Thymus (tissue), 11 donors: ENCODE measurements at regions not wholly inside any gene's neighbourhood (a gene's known extent, or its start where the extent isn't known, plus 50 kb on each side); places are given as distances from the start of the nearest gene placed in this dataset.

ENCODE experiments used
- DNase-seq, 9 donors: peaks; one replicate each; pipeline ENCODE4 v3.0.0-alpha.2; 2013; ENCODE audit warnings: low spot score in 9 of 9, low read depth in 6 of 9, missing footprints in 1 of 9
- H3K27ac ChIP-seq, 2 donors: one replicate each; pipeline ENCODE4 v1.5.1; 2013; ENCODE audit warnings: control low read depth in 1 of 2, low read depth in 1 of 2, low read length in 1 of 2, mild to moderate bottlenecking in 1 of 2, moderate library complexity in 1 of 2
- H3K27me3 ChIP-seq, 2 donors: one replicate each; pipeline ENCODE4 v1.5.1; 2013; ENCODE audit warnings: low read length in 1 of 2; ENCODE audit not compliant: control insufficient read depth in 2 of 2, insufficient read depth in 1 of 2
- H3K36me3 ChIP-seq, 2 donors: one replicate each; pipeline ENCODE4 v1.5.1; 2013; ENCODE audit warnings: low read length in 1 of 2, mild to moderate bottlenecking in 1 of 2, moderate library complexity in 1 of 2; ENCODE audit not compliant: control insufficient read depth in 2 of 2, insufficient read depth in 2 of 2
- H3K4me1 ChIP-seq, 2 donors: one replicate each; pipeline ENCODE4 v1.5.1; 2013; ENCODE audit warnings: low read length in 2 of 2; ENCODE audit not compliant: control insufficient read depth in 2 of 2, insufficient read depth in 2 of 2
- H3K4me3 ChIP-seq, 2 donors: one replicate each; pipeline ENCODE4 v1.5.1; 2013; ENCODE audit warnings: low read length in 2 of 2, control low read depth in 1 of 2, mild to moderate bottlenecking in 1 of 2
- H3K9me3 ChIP-seq, 2 donors: one replicate each; pipeline ENCODE4 v1.5.1; 2013; ENCODE audit warnings: low read length in 1 of 2, mild to moderate bottlenecking in 1 of 2; ENCODE audit not compliant: control insufficient read depth in 2 of 2, insufficient read depth in 1 of 2
- WGBS: extraction: QIAGEN DNeasy Blood & Tissue Kit; methylation state at CpG from one replicate; pipeline ENCODE4 v1.1.7; 2013; 5-methylcytosine and 5-hydroxymethylcytosine counted together
- donor health status: healthy.

DNA sequence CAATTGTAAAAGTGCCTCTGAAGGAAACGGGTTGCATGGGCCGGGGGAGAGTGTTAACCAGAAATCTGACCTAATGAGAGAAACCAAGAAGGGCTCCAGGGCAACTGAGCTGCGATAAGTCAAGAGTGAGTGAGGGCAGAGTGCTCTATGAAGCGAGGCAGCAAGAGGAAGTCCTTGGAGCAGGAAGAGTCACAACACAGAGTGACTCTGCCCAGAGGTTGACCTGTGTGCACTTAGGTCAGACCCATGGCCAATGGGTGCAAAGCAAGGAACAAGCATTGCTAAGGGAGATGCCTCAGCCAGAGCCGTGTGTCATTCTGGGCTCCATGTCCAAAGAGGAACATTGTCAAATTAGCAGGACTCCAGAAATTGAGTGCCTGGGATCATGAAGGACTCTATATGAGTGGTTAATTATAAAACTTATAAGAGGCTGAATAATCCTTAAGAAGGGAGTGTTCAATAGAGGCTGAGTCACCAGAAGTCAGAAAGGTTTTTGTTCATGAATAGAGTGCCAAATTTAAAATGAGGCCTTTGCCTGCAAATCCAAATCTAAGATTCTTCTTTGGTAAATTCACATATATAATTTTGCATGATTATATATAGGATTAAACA is 438.5 kb downstream of the MED10 start:
- WGBS = 85% methylated on average over 5 of the region's 5 CpGs
- H3K4me3 ChIP-seq = no peak overlapping the region
- no peak for DNase-seq
- no peak overlapping the region for H3K27ac ChIP-seq
- H3K4me1 ChIP-seq = no peaks in the 10 kb centered on the region
- no peaks in the 10 kb centered on the region for H3K36me3 ChIP-seq
- no peaks in the 10 kb centered on the region for H3K27me3 ChIP-seq
- H3K9me3 ChIP-seq = no peaks in the 10 kb centered on the region

DNA sequence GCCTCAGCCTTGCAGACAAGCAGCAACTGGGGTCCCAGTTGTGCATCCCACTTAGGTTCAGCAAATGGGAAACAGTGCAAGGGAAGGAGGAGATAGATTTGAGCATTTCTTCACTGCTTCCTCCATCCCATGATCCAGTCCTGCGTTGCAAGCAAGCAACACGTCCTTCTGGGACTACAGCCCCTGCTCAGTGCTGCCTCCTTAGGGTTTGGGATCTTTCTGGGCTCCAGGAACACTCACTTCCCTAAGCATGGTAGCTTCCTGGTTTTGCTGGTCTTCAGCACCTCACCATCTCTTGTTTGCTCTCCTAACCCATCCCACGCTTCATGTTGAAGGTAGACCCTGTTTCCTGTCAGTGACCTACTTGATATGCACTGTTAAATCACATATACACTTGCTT is 444.7 kb downstream of the MED10 start:
- no peaks in the 10 kb centered on the region for H3K36me3 ChIP-seq
- H3K9me3 ChIP-seq = no peaks in the 10 kb centered on the region
- H3K4me1 ChIP-seq = no peaks in the 10 kb centered on the region
- H3K4me3 ChIP-seq = no peak overlapping the region
- H3K27me3 ChIP-seq = no peaks in the 10 kb centered on the region
- 72% methylated on average over 3 of the region's 3 CpGs for WGBS
- DNase-seq = no peak
- H3K27ac ChIP-seq = no peak overlapping the region

DNA sequence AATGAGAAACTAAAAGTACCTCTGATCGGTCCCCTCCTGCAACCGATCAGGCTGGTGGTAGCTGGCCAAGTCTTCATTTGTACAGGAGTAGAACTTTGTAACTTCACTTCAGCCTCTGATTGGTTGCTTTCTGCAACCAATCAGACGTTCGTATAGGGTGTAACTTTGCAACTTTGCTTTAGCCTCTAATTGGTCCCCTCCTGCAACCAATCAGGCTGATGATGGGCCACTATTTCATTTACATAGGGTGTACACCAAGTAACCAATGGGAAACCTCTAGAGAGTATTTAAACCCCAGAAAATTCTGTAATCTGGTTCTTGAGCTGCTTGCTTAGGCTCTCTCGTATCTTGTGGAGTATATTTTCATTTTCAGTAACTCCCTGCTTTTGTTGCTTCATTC is 445.5 kb downstream of the MED10 start:
- no peak overlapping the region for H3K27ac ChIP-seq
- H3K9me3 ChIP-seq = no peaks in the 10 kb centered on the region
- DNase-seq = no peak
- no peak overlapping the region for H3K4me3 ChIP-seq
- H3K27me3 ChIP-seq = no peaks in the 10 kb centered on the region
- 91% methylated on average over 5 of the region's 5 CpGs for WGBS
- no peaks in the 10 kb centered on the region for H3K36me3 ChIP-seq
- no peaks in the 10 kb centered on the region for H3K4me1 ChIP-seq

DNA sequence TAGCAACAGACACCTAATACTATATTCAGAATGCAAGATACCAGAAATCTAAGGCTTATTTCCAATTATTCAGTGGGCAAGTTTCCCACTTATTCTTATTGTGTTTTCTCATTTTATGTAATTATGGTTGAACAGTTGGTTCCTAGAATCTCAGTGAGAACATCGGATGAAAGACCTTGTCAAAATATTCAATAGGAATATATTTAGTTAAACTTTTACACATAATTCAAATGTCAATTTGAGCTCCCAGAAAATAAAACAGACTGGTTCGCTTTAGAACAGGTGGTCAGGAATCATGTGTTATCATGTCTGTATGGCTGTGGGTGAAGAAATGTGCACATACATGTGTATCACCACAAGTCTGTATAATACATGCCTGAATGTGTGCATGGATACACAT is 447.8 kb downstream of the MED10 start:
- H3K27ac ChIP-seq = no peak overlapping the region
- 95% methylated on average over 2 of the region's 2 CpGs for WGBS

DNA sequence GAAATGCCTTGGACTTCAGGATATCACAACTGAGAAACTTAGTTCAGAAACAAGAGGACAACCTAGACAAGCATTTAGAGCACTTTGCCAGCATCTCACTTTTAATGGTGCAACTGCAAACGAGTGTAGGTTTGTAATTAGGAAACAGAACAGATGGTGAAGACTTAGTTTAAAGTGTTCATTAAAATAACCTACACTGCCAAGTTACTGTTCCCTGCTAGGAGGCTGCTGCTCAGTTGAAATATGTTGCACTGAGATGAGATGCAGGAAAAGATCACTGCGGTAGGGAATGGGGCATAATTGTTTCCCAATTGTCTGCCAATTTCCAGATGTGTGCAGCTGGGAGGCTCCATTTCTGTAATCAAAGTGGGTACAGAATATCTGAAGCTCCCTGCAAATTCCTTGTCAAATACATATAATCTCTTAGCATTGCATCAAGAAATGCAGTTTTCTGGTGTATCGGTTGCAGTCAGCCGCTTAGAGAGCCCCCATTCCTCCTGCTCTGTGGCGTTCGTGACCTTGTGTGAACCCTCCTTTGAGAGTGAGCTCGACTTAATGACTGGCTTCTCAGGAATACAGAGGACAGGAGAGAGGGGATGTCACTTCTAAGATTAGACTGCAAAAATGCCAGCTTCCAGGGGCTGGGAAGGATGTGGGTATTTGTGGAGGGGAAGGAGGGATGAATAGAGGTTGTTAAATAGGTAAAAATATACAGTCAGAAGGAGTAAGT is 448.9 kb downstream of the MED10 start:
- Histone ChIP-seq H3K36me3 (no peaks in the 10 kb centered on the region), H3K4me3 (no peak overlapping the region), H3K27me3 (no peaks in the 10 kb centered on the region), H3K9me3 (no peaks in the 10 kb centered on the region), H3K4me1 (no peaks in the 10 kb centered on the region), H3K27ac (no peak overlapping the region)
- 77% methylated on average over 7 of the region's 7 CpGs for WGBS
- no peak for DNase-seq

More for the DNA sequence above, 447.8 kb downstream of the MED10 start:
- DNase-seq = no peak
- Histone ChIP-seq H3K27me3 (no peaks in the 10 kb centered on the region), H3K36me3 (no peaks in the 10 kb centered on the region), H3K4me1 (no peaks in the 10 kb centered on the region), H3K4me3 (no peak overlapping the region), H3K9me3 (no peaks in the 10 kb centered on the region)

DNA sequence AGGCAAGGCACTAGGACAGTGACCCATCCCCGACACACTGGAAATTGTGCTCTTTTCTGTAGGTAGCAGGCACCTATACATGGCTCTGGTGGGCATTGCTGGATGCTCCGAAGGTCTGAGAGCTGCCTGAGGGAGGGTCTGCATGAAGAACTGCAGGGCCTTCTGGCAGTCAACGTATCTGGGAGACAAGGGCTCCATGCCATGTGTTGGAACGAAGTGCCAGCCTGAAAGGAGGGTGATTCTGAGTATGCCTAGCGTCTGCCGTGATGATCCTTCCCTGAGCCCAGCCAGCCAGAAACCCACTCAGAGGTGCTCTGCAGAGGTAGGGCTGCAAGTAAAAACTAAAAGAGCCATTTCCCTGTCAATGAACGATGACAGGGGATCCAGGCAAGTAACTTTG is 453.2 kb downstream of the MED10 start:
- whole genome bisulfite sequencing = 91% methylated on average over 7 of the region's 7 CpGs
- DNase-seq = no peak
- no peaks in the 10 kb centered on the region for H3K9me3 ChIP-seq
- H3K27ac ChIP-seq = no peak overlapping the region
- no peaks in the 10 kb centered on the region for H3K36me3 ChIP-seq
- no peaks in the 10 kb centered on the region for H3K27me3 ChIP-seq
- H3K4me3 ChIP-seq = no peak overlapping the region
- no peaks in the 10 kb centered on the region for H3K4me1 ChIP-seq

DNA sequence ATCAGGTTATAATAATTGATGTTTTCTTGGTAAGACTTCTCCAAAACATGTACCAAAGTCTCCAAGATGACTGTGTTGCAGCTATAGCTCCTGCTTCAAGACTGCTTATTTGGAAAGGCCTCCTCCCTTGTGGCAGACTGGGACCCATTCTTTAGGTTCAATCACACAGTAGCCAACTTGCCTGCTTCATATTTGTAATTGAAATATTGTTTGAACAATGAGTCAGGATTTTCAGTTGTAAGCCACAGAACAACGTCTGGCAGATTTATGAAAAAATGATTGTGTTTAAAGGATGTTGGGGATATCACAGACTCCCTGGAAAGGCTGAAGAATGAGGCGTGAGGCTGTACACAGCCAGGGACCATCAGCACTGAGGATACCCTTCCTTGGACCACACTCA is 458.9 kb downstream of the MED10 start:
- H3K4me3 ChIP-seq = no peak overlapping the region
- H3K9me3 ChIP-seq = no peaks in the 10 kb centered on the region
- H3K4me1 ChIP-seq = no peaks in the 10 kb centered on the region
- WGBS = 70% methylated on average over 2 of the region's 2 CpGs
- no peak overlapping the region for H3K27ac ChIP-seq
- no peaks in the 10 kb centered on the region for H3K36me3 ChIP-seq
- H3K27me3 ChIP-seq = no peaks in the 10 kb centered on the region
- DNase-seq = no peak

DNA sequence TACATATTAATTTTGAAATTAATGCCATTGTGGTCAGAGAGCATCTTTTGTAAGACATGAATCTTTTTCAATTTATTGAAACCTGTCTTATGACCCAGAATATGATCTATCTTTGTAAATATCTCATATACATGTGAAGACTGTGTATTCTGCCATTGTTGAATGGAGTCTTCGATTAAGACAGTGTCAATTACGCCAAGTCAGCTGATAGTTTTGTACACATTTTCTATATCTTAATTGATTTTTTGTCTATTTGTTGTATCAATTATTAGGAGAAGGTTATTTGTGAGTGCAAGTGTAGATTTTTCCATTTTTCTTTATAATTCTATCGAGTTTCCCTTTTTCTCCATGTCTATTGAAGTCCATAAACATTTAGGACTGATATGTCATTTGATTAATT is 471.6 kb downstream of the MED10 start:
- no peaks in the 10 kb centered on the region for H3K4me1 ChIP-seq
- no peaks in the 10 kb centered on the region for H3K36me3 ChIP-seq
- 91% methylated on average over 3 of the region's 3 CpGs for WGBS
- H3K9me3 ChIP-seq = no peaks in the 10 kb centered on the region
- H3K4me3 ChIP-seq = no peak overlapping the region
- no peaks in the 10 kb centered on the region for H3K27me3 ChIP-seq
- no peak overlapping the region for H3K27ac ChIP-seq
- no peak for DNase-seq

DNA sequence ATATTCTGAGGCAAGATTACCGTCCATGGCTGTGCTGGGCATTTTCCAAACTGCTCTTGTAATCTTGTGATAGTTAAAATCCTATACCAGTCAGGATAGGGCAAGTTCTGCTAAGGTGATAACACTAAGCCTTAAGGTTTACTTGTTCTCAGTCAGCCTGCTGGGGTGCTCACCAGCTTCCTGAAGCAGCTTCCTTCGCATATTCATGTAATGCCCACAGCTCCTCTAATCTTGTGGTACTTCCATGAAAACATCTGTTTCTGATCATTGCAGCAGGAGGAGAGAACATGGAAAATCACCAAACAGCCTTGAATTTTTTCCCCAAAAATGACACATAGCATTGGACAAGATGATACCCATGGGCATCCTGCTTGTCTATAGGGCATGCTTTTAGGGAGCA is 473.2 kb downstream of the MED10 start:
- 88% methylated on average over 2 of the region's 2 CpGs for WGBS
- Histone ChIP-seq H3K4me1 (no peaks in the 10 kb centered on the region), H3K4me3 (no peak overlapping the region), H3K36me3 (no peaks in the 10 kb centered on the region), H3K9me3 (no peaks in the 10 kb centered on the region), H3K27ac (no peak overlapping the region), H3K27me3 (no peaks in the 10 kb centered on the region)
- DNase-seq = no peak
